Hepatocyte (in vitro differentiated cells): ENCODE measurements at regions not wholly inside any gene's neighbourhood (a gene's known extent, or its start where the extent isn't known, plus 50 kb on each side); places are given as distances from the start of the nearest gene placed in this dataset.

ENCODE experiments used
- CTCF ChIP-seq: fragments of 200-600 bp; sonication (generic); IDR thresholded peaks from 2 replicates; pipeline ENCODE4 v1.5.1; 2016; ENCODE audit warnings: antibody characterized with exemption, mild to moderate bottlenecking; ENCODE audit not compliant: poor library complexity
- EZH2 ChIP-seq: fragments of 200-600 bp; sonication (generic); IDR thresholded peaks from 2 replicates; pipeline ENCODE4 v1.6.1; 2016; ENCODE audit warnings: antibody characterized with exemption, mild to moderate bottlenecking, borderline replicate concordance
- EZH2phosphoT487 ChIP-seq: fragments of 200-600 bp; sonication (generic); IDR thresholded peaks from one replicate; pipeline ENCODE4 v1.6.1; 2018; ENCODE audit warnings: antibody characterized with exemption, mild to moderate bottlenecking, low read depth, moderate library complexity; ENCODE audit not compliant: unreplicated experiment, severe bottlenecking

DNA sequence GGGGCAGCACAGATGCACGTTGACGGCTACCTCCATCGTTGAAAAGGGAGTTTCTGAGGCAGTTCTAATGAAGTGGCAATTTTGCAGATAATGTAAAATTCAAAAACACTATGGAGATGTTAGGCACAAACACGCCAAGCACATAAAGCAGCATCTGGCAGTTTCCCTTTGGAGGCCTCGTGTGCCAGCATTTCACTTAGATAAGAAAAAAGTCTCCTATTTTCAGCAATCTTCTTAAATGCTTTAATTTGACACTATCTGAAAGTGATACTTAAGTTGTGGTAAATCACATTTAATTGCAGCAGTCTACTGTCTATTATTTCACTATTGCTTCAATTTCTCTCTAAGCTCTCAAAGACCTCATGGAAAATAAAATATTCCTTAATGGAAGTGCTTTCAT is 125.3 kb upstream of the PROKR2 start:
- TF ChIP-seq EZH2phosphoT487 (no peak), CTCF (no peak), EZH2 (no peak)
